Gastroesophageal sphincter (tissue), 3 donors: ENCODE measurements at regions not wholly inside any gene's neighbourhood (a gene's known extent, or its start where the extent isn't known, plus 50 kb on each side); places are given as distances from the start of the nearest gene placed in this dataset.

Experiments used
- CTCF ChIP-seq, 4 experiments: fragments of 200-600 bp in 2 of 4; fragments of 450-650 bp in 2 of 4; sonication (generic) in 1 of 4; IDR thresholded peaks; one replicate each; pipeline ENCODE4 v1.5.1; 2017 to 2019; ENCODE audit warnings: antibody characterized with exemption in 4 of 4, mild to moderate bottlenecking in 2 of 4, moderate library complexity in 2 of 4
- POLR2A ChIP-seq, 2 donors: fragments of 450-650 bp; IDR thresholded peaks; one replicate each; pipeline ENCODE4 v1.6.1; 2017; ENCODE audit warnings: antibody characterized with exemption in 2 of 2, mild to moderate bottlenecking in 2 of 2, moderate library complexity in 1 of 2

- no peak for TF ChIP-seq POLR2A (IDR thresholded peaks at IDR 0.05)
- TF ChIP-seq CTCF (IDR thresholded peaks at IDR 0.05) = no peak
Measured at GRCh38 chr16:6880263-6880662, 452.4 kb upstream of the RBFOX1 start.
